Amniotic stem cell (primary cell): ENCODE measurements at regions not wholly inside any gene's neighbourhood (a gene's known extent, or its start where the extent isn't known, plus 50 kb on each side); places are given as distances from the start of the nearest gene placed in this dataset.
"Not testable (repeated sequence)": the region's sequence is repeated elsewhere in the genome, so short reads cannot be mapped to it uniquely, and the experiment has no call there.

ENCODE experiments used
- DNase-seq: peaks from one replicate; lab custom pipeline; 2025; lab: John Stamatoyannopoulos, UW

- no peak for DNase-seq
Measured at GRCh38 chr3:33956776-33957175, 158.3 kb downstream of the PDCD6IP start.

GRCh38 chr3:33957176-33957575 is 158.7 kb downstream of the PDCD6IP start:
- no peak for DNase-seq

- DNase-seq, result no peak
Measured at GRCh38 chr3:33958661-33959060, 160.2 kb downstream of the PDCD6IP start.

GRCh38 chr3:33962396-33962795 is 164.0 kb downstream of the PDCD6IP start:
- no peak for DNase-seq

GRCh38 chr3:33970180-33970579 is 171.8 kb downstream of the PDCD6IP start:
- DNase-seq, result not testable (repeated sequence)

GRCh38 chr3:33971055-33971454 is 172.6 kb downstream of the PDCD6IP start:
- no peak for DNase-seq

GRCh38 chr3:33975463-33975862 is 177.0 kb downstream of the PDCD6IP start:
- DNase-seq, result no peak

- no peak for DNase-seq
Measured at GRCh38 chr3:33977227-33977626, 178.8 kb downstream of the PDCD6IP start.

GRCh38 chr3:33980252-33980651 is 181.8 kb downstream of the PDCD6IP start:
- peak; percentile 80 for DNase-seq

- DNase-seq, result peak; percentile 1
Measured at GRCh38 chr3:33982269-33982798, 183.9 kb downstream of the PDCD6IP start.

- DNase-seq, result not testable (repeated sequence)
Measured at GRCh38 chr3:33982949-33983348, 184.5 kb downstream of the PDCD6IP start.

- no peak for DNase-seq
Measured at GRCh38 chr3:33989229-33989628, 190.8 kb downstream of the PDCD6IP start.

GRCh38 chr3:33991673-33992072 is 193.2 kb downstream of the PDCD6IP start:
- DNase-seq, result no peak

GRCh38 chr3:33993631-33994030 is 195.2 kb downstream of the PDCD6IP start:
- no peak for DNase-seq

GRCh38 chr3:33994568-33994967 is 196.1 kb downstream of the PDCD6IP start:
- no peak for DNase-seq

- no peak for DNase-seq
Measured at GRCh38 chr3:34000301-34000700, 201.9 kb downstream of the PDCD6IP start.

- no peak for DNase-seq
Measured at GRCh38 chr3:34001022-34001421, 202.6 kb downstream of the PDCD6IP start.

- DNase-seq, result no peak
Measured at GRCh38 chr3:34001990-34002389, 203.6 kb downstream of the PDCD6IP start.

GRCh38 chr3:34002569-34003100 is 204.2 kb downstream of the PDCD6IP start:
- no peak for DNase-seq

GRCh38 chr3:34005886-34006285 is 207.5 kb downstream of the PDCD6IP start:
- DNase-seq, result peak; percentile 23

- no peak for DNase-seq
Measured at GRCh38 chr3:34008191-34008590, 209.8 kb downstream of the PDCD6IP start.

- no peak for DNase-seq
Measured at GRCh38 chr3:34008836-34009809, 210.7 kb downstream of the PDCD6IP start.
